Lower leg skin (tissue), 3 donors: ENCODE measurements at regions not wholly inside any gene's neighbourhood (a gene's known extent, or its start where the extent isn't known, plus 50 kb on each side); places are given as distances from the start of the nearest gene placed in this dataset.

Experiments
- POLR2A ChIP-seq, 2 donors: fragments of 450-650 bp; IDR thresholded peaks; one replicate each; pipeline ENCODE4 v1.6.1; 2016 to 2017; ENCODE audit warnings: antibody characterized with exemption in 2 of 2, mild to moderate bottlenecking in 1 of 2, moderate library complexity in 1 of 2
- TF ChIP-seq, protein P1 (sequence below), 3 donors: fragments of 450-650 bp; IDR thresholded peaks; one replicate each; pipeline ENCODE4 v1.5.1; 2016; ENCODE audit warnings: antibody characterized with exemption in 3 of 3, mild to moderate bottlenecking in 3 of 3, moderate library complexity in 2 of 3

DNA sequence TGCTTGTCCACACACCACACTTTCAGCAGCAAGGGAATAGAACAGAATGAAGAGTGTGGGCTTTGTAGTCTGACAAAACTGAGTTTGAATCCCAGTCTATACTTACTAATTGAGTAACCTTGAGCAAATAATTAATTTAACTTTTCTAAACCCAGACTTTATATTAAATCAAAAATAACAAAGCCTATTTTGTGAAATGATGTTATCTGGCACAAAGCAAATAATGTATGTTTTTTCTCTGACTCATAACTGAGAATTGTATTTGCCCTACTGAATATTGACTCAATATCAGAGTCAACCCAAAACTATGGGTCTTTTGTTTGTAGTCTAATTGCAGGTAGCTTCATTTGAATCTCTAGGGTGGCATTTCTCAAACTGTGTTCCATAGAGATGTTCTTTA, 77.9 kb upstream of the TANC2 start:
- TF ChIP-seq, protein P1, sequence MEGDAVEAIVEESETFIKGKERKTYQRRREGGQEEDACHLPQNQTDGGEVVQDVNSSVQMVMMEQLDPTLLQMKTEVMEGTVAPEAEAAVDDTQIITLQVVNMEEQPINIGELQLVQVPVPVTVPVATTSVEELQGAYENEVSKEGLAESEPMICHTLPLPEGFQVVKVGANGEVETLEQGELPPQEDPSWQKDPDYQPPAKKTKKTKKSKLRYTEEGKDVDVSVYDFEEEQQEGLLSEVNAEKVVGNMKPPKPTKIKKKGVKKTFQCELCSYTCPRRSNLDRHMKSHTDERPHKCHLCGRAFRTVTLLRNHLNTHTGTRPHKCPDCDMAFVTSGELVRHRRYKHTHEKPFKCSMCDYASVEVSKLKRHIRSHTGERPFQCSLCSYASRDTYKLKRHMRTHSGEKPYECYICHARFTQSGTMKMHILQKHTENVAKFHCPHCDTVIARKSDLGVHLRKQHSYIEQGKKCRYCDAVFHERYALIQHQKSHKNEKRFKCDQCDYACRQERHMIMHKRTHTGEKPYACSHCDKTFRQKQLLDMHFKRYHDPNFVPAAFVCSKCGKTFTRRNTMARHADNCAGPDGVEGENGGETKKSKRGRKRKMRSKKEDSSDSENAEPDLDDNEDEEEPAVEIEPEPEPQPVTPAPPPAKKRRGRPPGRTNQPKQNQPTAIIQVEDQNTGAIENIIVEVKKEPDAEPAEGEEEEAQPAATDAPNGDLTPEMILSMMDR (IDR thresholded peaks at IDR 0.05): no peak
- no peak for TF ChIP-seq POLR2A (IDR thresholded peaks at IDR 0.05)
